K562 (cell line): ENCODE measurements at regions not wholly inside any gene's neighbourhood (a gene's known extent, or its start where the extent isn't known, plus 50 kb on each side); places are given as distances from the start of the nearest gene placed in this dataset.

ENCODE experiments used
- ATAC-seq: fragments of 200-7000 bp; cut with Tn5 transposase; 3 replicates; pipeline ENCODE4 v1.9.1; 2020; ENCODE audit warnings: moderate library complexity
- BruUV-seq: library from RNA; stranded (reverse); fragments of 400-500 nt; replicated peaks from 2 replicates; lab custom pipeline; 2021; lab: Mats Ljungman, UMichigan
- CTCF ChIA-PET: fragments of 300-600 bp; formaldehyde crosslinking; extraction: SDS; loops from one replicate; lab custom pipeline; 2021; ENCODE audit warnings: low intra/inter-chr PET ratio; lab: Yijun Ruan, JAX
- POLR2A ChIA-PET: fragments of 300-600, 350-650 bp; sonication (Branson Sonifier 250); formaldehyde crosslinking; extraction: SDS; loops from one replicate; lab custom pipeline; 2021; ENCODE audit warnings: antibody characterized with exemption, inconsistent platforms; lab: Yijun Ruan, JAX
- DNase-seq, 4 experiments: peaks; one replicate each; pipeline versions ENCODE4 v3.0.0 to v3.0.0-alpha.2; 2011 to 2018; ENCODE audit warnings: low spot score in 3 of 4, mixed read lengths in 3 of 4; ENCODE audit errors: extremely low read depth in 1 of 4
- FAIRE-seq: peaks from 2 replicates; lab custom pipeline; 2011; peaks lifted over from hg19 to GRCh38; lab: Jason Lieb, UNC
- H2AFZ ChIP-seq: 2 replicates; pipeline ENCODE4 v1.6.0; 2011; ENCODE audit warnings: low read depth, low read length, control low read depth, inconsistent platforms
- H3K27ac ChIP-seq: fragments of 200-600 bp; 3 replicates; pipeline ENCODE4 v1.8.0; 2011; ENCODE audit warnings: low read depth, mild to moderate bottlenecking, control low read depth, inconsistent platforms, low read length, moderate library complexity, mixed read lengths; ENCODE audit errors: extremely low read depth
- H3K27me3 ChIP-seq, 2 experiments: fragments of 300-600 bp in 1 of 2; 2 replicates in 1 of 2; 3 replicates in 1 of 2; pipeline versions ENCODE4 v1.6.0 to v1.8.0; 2011; ENCODE audit warnings: inconsistent platforms in 2 of 2, low read length in 2 of 2, mild to moderate bottlenecking in 1 of 2, mixed read lengths in 1 of 2, moderate library complexity in 1 of 2; ENCODE audit not compliant: control insufficient read depth in 2 of 2, insufficient read depth in 2 of 2
- H3K36me3 ChIP-seq: fragments of 300-600 bp; 3 replicates; pipeline ENCODE4 v1.8.0; 2011; ENCODE audit warnings: mild to moderate bottlenecking, low read length, inconsistent platforms; ENCODE audit not compliant: control insufficient read depth, insufficient read depth
- H3K4me1 ChIP-seq, 2 experiments: fragments of 200-600 bp in 1 of 2; replicated peaks in 1 of 2; 2 replicates in 1 of 2; 3 replicates in 1 of 2; pipeline versions ENCODE4 v1.5.1 to v1.8.0; 2011; ENCODE audit warnings: inconsistent platforms in 2 of 2, low read length in 2 of 2, mild to moderate bottlenecking in 1 of 2, mixed read lengths in 1 of 2, moderate library complexity in 1 of 2; ENCODE audit not compliant: control insufficient read depth in 2 of 2, insufficient read depth in 2 of 2
- H3K4me2 ChIP-seq: 2 replicates; pipeline ENCODE4 v1.6.1; 2011; ENCODE audit warnings: low read length, control low read depth, inconsistent platforms, mixed read lengths; ENCODE audit not compliant: insufficient read depth
- H3K4me3 ChIP-seq: fragments of 200-600 bp; sonication (generic), shearing (Covaris generic); 2 replicates; pipeline ENCODE4 v1.5.1; 2016; ENCODE audit warnings: control low read depth, inconsistent platforms
- H3K79me2 ChIP-seq: fragments of 200-600 bp; 3 replicates; pipeline ENCODE4 v1.8.0; 2011; ENCODE audit warnings: low read length, inconsistent platforms; ENCODE audit not compliant: control insufficient read depth, insufficient read depth
- H3K9ac ChIP-seq, 2 experiments: 2 replicates each; pipeline versions ENCODE4 v1.6.0 to v1.6.1; 2011; ENCODE audit warnings: low read depth in 2 of 2, low read length in 2 of 2, control low read depth in 1 of 2, inconsistent platforms in 1 of 2, mild to moderate bottlenecking in 1 of 2, mixed read lengths in 1 of 2; ENCODE audit not compliant: insufficient read depth in 1 of 2
- H3K9me1 ChIP-seq: one replicate; pipeline ENCODE4 v1.6.0; 2011; ENCODE audit warnings: inconsistent platforms, mild to moderate bottlenecking, low read length, moderate library complexity; ENCODE audit not compliant: control insufficient read depth, insufficient read depth
- H3K9me3 ChIP-seq: replicated peaks from 2 replicates; pipeline ENCODE4 v1.5.1; 2011; ENCODE audit warnings: low read depth, low read length, inconsistent platforms; ENCODE audit not compliant: control insufficient read depth, insufficient read depth
- H4K20me1 ChIP-seq: replicated peaks from 2 replicates; pipeline ENCODE4 v1.6.1; 2011; ENCODE audit warnings: low read length, inconsistent platforms, mixed read lengths; ENCODE audit not compliant: control insufficient read depth, insufficient read depth
- CBX3 ChIP-seq, 2 experiments: IDR thresholded peaks; 1 replicate in 1 of 2; 2 replicates in 1 of 2; pipeline ENCODE4 v1.6.1; 2012; ENCODE audit warnings: inconsistent platforms in 2 of 2, low read length in 2 of 2, borderline replicate concordance in 1 of 2, control low read depth in 1 of 2
- ELF1 ChIP-seq: fragments of 200-800 bp; sonication (Bioruptor generic); IDR thresholded peaks from 2 replicates; pipeline ENCODE4 v1.6.1; 2016; ENCODE audit warnings: missing genetic modification characterization, missing compliant biosample characterization
- ELF2 ChIP-seq: fragments of 250-450 bp; sonication (Bioruptor Pico); IDR thresholded peaks from 2 replicates; pipeline ENCODE4 v1.5.0; 2021; ENCODE audit warnings: mild to moderate bottlenecking
- RBM34 ChIP-seq: fragments of 200-400 bp; formaldehyde crosslinking; IDR thresholded peaks from 2 replicates; pipeline ENCODE4 v1.6.1; 2018; ENCODE audit warnings: low read length, borderline replicate concordance; ENCODE audit not compliant: insufficient read depth
- RREB1 ChIP-seq: fragments of 250-450 bp; sonication (Bioruptor Pico); IDR thresholded peaks from 2 replicates; pipeline ENCODE4 v1.4.0; 2020
- SREBF1 ChIP-seq: fragments of 150-350 bp; IDR thresholded peaks from 2 replicates; pipeline ENCODE4 v1.6.1; 2014; ENCODE audit warnings: antibody characterized with exemption, low read depth, low read length, borderline replicate concordance
- WGBS: fragments of 100-300 bp; shearing (Covaris generic); methylation state at CpG from one replicate; pipeline ENCODE4 v1.1.6; 2016; ENCODE audit warnings: low coverage, mixed read lengths; ENCODE audit not compliant: insufficient coverage; ENCODE audit errors: missing lambda C conversion rate; 5-methylcytosine and 5-hydroxymethylcytosine counted together
- in situ Hi-C: fragments of 300-500 bp; cut with MboI; formaldehyde crosslinking; loops from 4 replicates; pipeline ENCODE4 v1.15.0; 2018; ENCODE audit warnings: inconsistent platforms, mixed read lengths
- intact Hi-C: fragments of 100-400 bp; cut with micrococcal nuclease; formaldehyde crosslinking; loops from 2 replicates; pipeline ENCODE4 v1.14.2; 2022

GRCh38 chr3:8446845-8447244 is 54.8 kb upstream of the LMCD1 start:
- Histone ChIP-seq H3K79me2 (no peaks in the 10 kb centered on the region), H3K36me3 (no peaks in the 10 kb centered on the region), H3K4me1 (no peaks in the 10 kb centered on the region), H3K9ac (no peak overlapping the region), H3K9me3 (no peaks in the 10 kb centered on the region), H3K4me3 (no peak overlapping the region), H3K9me1 (no peaks in the 10 kb centered on the region), H4K20me1 (no peaks in the 10 kb centered on the region), H3K4me2 (no peak overlapping the region), H3K27me3 (no peaks in the 10 kb centered on the region; a peak in 1 of 5 replicates), H2AFZ (no peak overlapping the region), H3K27ac (no peak overlapping the region)
- in situ Hi-C loops (no loop called here), intact Hi-C loops (no loop called here)
- TF ChIP-seq RREB1 (CRISPR knock-in tag) (no peak), RBM34 (no peak), ELF2 (CRISPR knock-in tag) (no peak), ELF1 (tag) (no peak), SREBF1 (no peak), CBX3 (IDR thresholded peaks at IDR 0.05; ENCODE audit: borderline replicate concordance in 1 of 2, low read length in 2 of 2) (no peak)
- ATAC-seq (no peak), DNase-seq (no peak), FAIRE-seq (no peak)
- 0% methylated on average over 2 of the region's 2 CpGs for whole genome bisulfite sequencing
- BruUV-seq = no TSS peak
- ChIA-PET POLR2A (no interaction called here), CTCF (no interaction called here)
